ENCODE measurements at regions not wholly inside any gene's neighbourhood (a gene's known extent, or its start where the extent isn't known, plus 50 kb on each side); places are given as distances from the start of the nearest gene placed in this dataset.
A peak's percentile ranks its signal among the peaks of the same experiment; 100 is the strongest.

- no peak for TF ChIP-seq MXI1 (IDR thresholded peaks at IDR 0.05; ENCODE audit: borderline replicate concordance, low read depth, low read length)
- no peak for TF ChIP-seq RCOR1 (IDR thresholded peaks at IDR 0.05; ENCODE audit: insufficient replicate concordance, low read length)
- no peak for TF ChIP-seq BHLHE40 (IDR thresholded peaks at IDR 0.05; ENCODE audit: low read depth, low read length)
- TF ChIP-seq, protein P1, sequence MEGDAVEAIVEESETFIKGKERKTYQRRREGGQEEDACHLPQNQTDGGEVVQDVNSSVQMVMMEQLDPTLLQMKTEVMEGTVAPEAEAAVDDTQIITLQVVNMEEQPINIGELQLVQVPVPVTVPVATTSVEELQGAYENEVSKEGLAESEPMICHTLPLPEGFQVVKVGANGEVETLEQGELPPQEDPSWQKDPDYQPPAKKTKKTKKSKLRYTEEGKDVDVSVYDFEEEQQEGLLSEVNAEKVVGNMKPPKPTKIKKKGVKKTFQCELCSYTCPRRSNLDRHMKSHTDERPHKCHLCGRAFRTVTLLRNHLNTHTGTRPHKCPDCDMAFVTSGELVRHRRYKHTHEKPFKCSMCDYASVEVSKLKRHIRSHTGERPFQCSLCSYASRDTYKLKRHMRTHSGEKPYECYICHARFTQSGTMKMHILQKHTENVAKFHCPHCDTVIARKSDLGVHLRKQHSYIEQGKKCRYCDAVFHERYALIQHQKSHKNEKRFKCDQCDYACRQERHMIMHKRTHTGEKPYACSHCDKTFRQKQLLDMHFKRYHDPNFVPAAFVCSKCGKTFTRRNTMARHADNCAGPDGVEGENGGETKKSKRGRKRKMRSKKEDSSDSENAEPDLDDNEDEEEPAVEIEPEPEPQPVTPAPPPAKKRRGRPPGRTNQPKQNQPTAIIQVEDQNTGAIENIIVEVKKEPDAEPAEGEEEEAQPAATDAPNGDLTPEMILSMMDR (conservative IDR thresholded peaks at IDR 0.05; ENCODE audit: low read depth, low read length): no peak
- no peak for TF ChIP-seq RAD21 (IDR thresholded peaks at IDR 0.05; ENCODE audit: low read length)
- no peak overlapping the region for H2BK120ac ChIP-seq (ENCODE audit: low read depth, low read length)
- H4K8ac ChIP-seq (ENCODE audit: low read depth in 2 of 2, low read length in 2 of 2): no peak overlapping the region
- no peak overlapping the region for H3K4me2 ChIP-seq (ENCODE audit: low read depth, low read length)
- H3K56ac ChIP-seq (ENCODE audit: extremely low read depth, insufficient read depth, low read length): no peak overlapping the region
- H3K27me3 ChIP-seq (ENCODE audit: control insufficient read depth, insufficient read depth, low read length): no peaks in the 10 kb centered on the region
- CTCF ChIA-PET: interaction anchor here (1.4 kb wide), 1 partner anchor 9 kb away, joined by 3 read pairs; no protein-coding TSS in a partner anchor
- no peak overlapping the region for H3K23ac ChIP-seq (ENCODE audit: low read depth, low read length)
- peaks cover 5% of the 10 kb centered on the region; the same call in 1 of the 2 replicates for H4K20me1 ChIP-seq (ENCODE audit: insufficient read depth, low read length)
- BruUV-seq (replicated peaks): no TSS peak
- no peak overlapping the region for H2AFZ ChIP-seq (replicated peaks; ENCODE audit: low read length, poor library complexity)
- H2AK5ac ChIP-seq (ENCODE audit: low read depth, low read length): no peak overlapping the region
- peaks cover 27% of the 10 kb centered on the region; the same call in 1 of the 2 replicates for H3K9me1 ChIP-seq (ENCODE audit: insufficient read depth, low read length)
- no peaks in the 10 kb centered on the region for H3K9me3 ChIP-seq (ENCODE audit: control insufficient read depth, insufficient read depth, low read length)
- no peak overlapping the region for H3K9ac ChIP-seq (ENCODE audit: low read depth, low read length)
- POLR2A ChIA-PET (ENCODE audit: unreplicated experiment): no interaction called here
- WGBS, 2 experiments (ENCODE audit: extremely low coverage in 2 of 2, insufficient read length in 1 of 2): 100% methylated on average over 1 of the region's 16 CpGs; no CpG with 5 or more reads in 1 of the 2 experiments
- peaks cover 13 to 45% of the 10 kb centered on the region in 2 experiments for H3K79me1 ChIP-seq (ENCODE audit: low read depth in 1 of 2, low read length in 2 of 2)
- H2BK5ac ChIP-seq (ENCODE audit: low read depth, low read length, poor library complexity, severe bottlenecking): no peak overlapping the region
- peak overlapping the region; percentile 30 for H2AK9ac ChIP-seq (replicated peaks; ENCODE audit: low read depth, low read length, poor library complexity)
- H4K91ac ChIP-seq (ENCODE audit: insufficient read depth, low read depth, low read length): no peak overlapping the region
- H3K27ac ChIP-seq (ENCODE audit: insufficient read depth, low read length): no peak overlapping the region
- no peak overlapping the region; the same call in 1 of the 2 replicates for H3K4ac ChIP-seq (ENCODE audit: low read depth, low read length)
- no peak overlapping the region for H2BK20ac ChIP-seq (ENCODE audit: low read depth, low read length)
- intact Hi-C loops (cut with micrococcal nuclease): no loop called here
- DNase-seq (no peak), ATAC-seq (ENCODE audit: low read depth) (no peak)
- dilution Hi-C loops (cut with HindIII; ENCODE audit: low sequenced_read_pairs, unreplicated experiment): no loop called here
- H3K4me1 ChIP-seq (ENCODE audit: control insufficient read depth, insufficient read depth, low read length): peaks cover 16% of the 10 kb centered on the region
- no peak overlapping the region for H3K14ac ChIP-seq (replicated peaks; ENCODE audit: low read depth, low read length)
- H2BK15ac ChIP-seq (ENCODE audit: low read depth, low read length): no peak overlapping the region
- no peak overlapping the region for H3K18ac ChIP-seq (ENCODE audit: low read depth, low read length)
- in situ Hi-C loops (cut with MboI; ENCODE audit: low sequenced_read_pairs): no loop called here
- peaks cover 53% of the 10 kb centered on the region for H3K36me3 ChIP-seq (ENCODE audit: control insufficient read depth, insufficient read depth, low read length)
- no peak overlapping the region for H4K5ac ChIP-seq (ENCODE audit: low read depth, low read length)
- H3K4me3 ChIP-seq (ENCODE audit: insufficient read depth, low read depth, low read length): no peak overlapping the region
Measured at GRCh38 chr9:742104-742503, 99.4 kb upstream of the DMRT1 start.

All from IMR-90 (cell line).